RWPE2 (cell line): ENCODE measurements at regions not wholly inside any gene's neighbourhood (a gene's known extent, or its start where the extent isn't known, plus 50 kb on each side); places are given as distances from the start of the nearest gene placed in this dataset.
"Not testable (repeated sequence)": the region's sequence is repeated elsewhere in the genome, so short reads cannot be mapped to it uniquely, and the experiment has no call there.

Experiments
- ATAC-seq: fragments of 200-7000 bp; cut with Tn5 transposase; 3 replicates; pipeline ENCODE4 v1.9.1; 2021; ENCODE audit warnings: low read depth
- DNase-seq: peaks from one replicate; pipeline ENCODE4 v3.0.0-alpha.2; 2020; ENCODE audit warnings: low spot score
- H3K27ac ChIP-seq: fragments of 450-650 bp; 2 replicates; pipeline ENCODE4 v1.5.1; 2017; ENCODE audit warnings: mild to moderate bottlenecking; ENCODE audit not compliant: poor library complexity, severe bottlenecking
- H3K27me3 ChIP-seq: fragments of 250-450 bp; sonication (Bioruptor Pico); 2 replicates; pipeline ENCODE4 v1.5.1; 2021; ENCODE audit warnings: mild to moderate bottlenecking, moderate library complexity; ENCODE audit not compliant: insufficient read depth, poor library complexity, severe bottlenecking
- H3K36me3 ChIP-seq: fragments of 250-450 bp; sonication (Bioruptor Pico); 2 replicates; pipeline ENCODE4 v1.5.1; 2020; ENCODE audit warnings: low read depth, mild to moderate bottlenecking, moderate library complexity
- H3K4me1 ChIP-seq: fragments of 250-450 bp; sonication (Bioruptor Pico); 2 replicates; pipeline ENCODE4 v1.5.1; 2021; ENCODE audit warnings: mild to moderate bottlenecking, moderate library complexity; ENCODE audit not compliant: insufficient read depth, poor library complexity, severe bottlenecking
- H3K4me3 ChIP-seq: fragments of 250-450 bp; sonication (Bioruptor Pico); 2 replicates; pipeline ENCODE4 v1.5.1; 2021; ENCODE audit warnings: mild to moderate bottlenecking, moderate library complexity; ENCODE audit not compliant: severe bottlenecking
- H3K9me3 ChIP-seq: fragments of 250-450 bp; sonication (Bioruptor Pico); 2 replicates; pipeline ENCODE4 v1.5.1; 2021; ENCODE audit warnings: mild to moderate bottlenecking, moderate library complexity; ENCODE audit not compliant: severe bottlenecking
- TF ChIP-seq, protein P1 (sequence below): fragments of 450-650 bp; IDR thresholded peaks from one replicate; pipeline ENCODE4 v1.5.1; 2017; ENCODE audit warnings: mild to moderate bottlenecking, moderate library complexity; ENCODE audit not compliant: poor library complexity, severe bottlenecking

GRCh38 chr1:166692346-166692745 is 146.9 kb upstream of the POGK start:
- DNase-seq (no peak), ATAC-seq (no peak)
- Histone ChIP-seq H3K4me1 (no peaks in the 10 kb centered on the region), H3K27ac (no peak overlapping the region), H3K4me3 (no peak overlapping the region), H3K9me3 (no peaks in the 10 kb centered on the region), H3K36me3 (no peaks in the 10 kb centered on the region), H3K27me3 (no peaks in the 10 kb centered on the region)
- TF ChIP-seq, protein P1, sequence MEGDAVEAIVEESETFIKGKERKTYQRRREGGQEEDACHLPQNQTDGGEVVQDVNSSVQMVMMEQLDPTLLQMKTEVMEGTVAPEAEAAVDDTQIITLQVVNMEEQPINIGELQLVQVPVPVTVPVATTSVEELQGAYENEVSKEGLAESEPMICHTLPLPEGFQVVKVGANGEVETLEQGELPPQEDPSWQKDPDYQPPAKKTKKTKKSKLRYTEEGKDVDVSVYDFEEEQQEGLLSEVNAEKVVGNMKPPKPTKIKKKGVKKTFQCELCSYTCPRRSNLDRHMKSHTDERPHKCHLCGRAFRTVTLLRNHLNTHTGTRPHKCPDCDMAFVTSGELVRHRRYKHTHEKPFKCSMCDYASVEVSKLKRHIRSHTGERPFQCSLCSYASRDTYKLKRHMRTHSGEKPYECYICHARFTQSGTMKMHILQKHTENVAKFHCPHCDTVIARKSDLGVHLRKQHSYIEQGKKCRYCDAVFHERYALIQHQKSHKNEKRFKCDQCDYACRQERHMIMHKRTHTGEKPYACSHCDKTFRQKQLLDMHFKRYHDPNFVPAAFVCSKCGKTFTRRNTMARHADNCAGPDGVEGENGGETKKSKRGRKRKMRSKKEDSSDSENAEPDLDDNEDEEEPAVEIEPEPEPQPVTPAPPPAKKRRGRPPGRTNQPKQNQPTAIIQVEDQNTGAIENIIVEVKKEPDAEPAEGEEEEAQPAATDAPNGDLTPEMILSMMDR: no peak

DNA sequence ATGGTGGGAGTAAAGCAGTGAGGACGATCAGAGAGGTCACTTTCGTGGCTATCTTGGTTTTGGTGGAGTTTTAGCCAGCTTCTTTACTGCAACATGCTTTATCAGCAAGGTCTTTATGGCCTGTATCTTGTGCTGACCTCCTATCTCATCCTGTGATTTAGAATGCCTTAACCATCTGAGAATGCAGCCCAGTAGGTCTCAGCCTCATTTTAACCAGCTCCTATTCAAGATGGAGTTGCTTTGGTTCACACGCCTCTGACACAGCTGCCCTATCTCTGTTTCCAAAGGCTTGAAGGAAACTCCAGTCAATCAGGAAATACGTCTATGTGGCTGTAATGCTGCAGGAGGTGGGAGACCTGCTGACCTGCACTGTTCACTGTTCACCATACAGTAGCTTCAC is 146.1 kb upstream of the POGK start:
- ATAC-seq: no peak
- H3K4me3 ChIP-seq: no peak overlapping the region
- H3K27me3 ChIP-seq: no peaks in the 10 kb centered on the region
- TF ChIP-seq, protein P1: no peak
- DNase-seq: no peak
- no peaks in the 10 kb centered on the region for H3K36me3 ChIP-seq
- no peak overlapping the region for H3K27ac ChIP-seq
- H3K9me3 ChIP-seq: no peaks in the 10 kb centered on the region
- no peaks in the 10 kb centered on the region for H3K4me1 ChIP-seq

DNA sequence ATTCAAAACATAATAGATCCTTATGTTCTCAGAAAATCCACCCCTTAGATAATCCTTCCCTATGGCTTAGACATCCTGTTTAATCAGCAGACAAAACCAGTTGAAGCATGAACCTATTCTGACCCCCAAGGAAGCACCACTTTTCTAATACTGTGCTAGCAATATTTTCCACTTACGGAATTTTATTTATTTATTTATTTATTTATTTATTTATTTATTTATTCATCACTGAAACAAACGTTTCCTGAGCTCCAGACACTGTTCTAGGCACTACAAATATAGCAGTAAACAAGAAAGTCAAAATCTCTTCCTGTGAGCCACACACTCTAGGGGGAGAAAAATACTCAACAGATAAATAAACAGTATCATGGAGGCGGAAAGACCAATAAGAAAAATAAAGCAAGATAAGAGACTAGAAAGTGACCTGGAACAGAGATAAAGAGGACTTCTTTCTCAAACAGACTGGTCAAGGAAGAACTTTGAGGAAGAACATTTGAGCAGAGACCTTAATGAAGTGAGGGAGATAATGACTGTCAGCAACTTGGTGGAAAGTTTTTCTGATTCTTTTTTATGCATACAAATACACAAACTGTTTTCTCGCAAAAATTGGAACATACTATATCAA is 145.5 kb upstream of the POGK start:
- ATAC-seq (no peak), DNase-seq (no peak)
- TF ChIP-seq, protein P1: no peak
- H3K36me3 ChIP-seq: no peaks in the 10 kb centered on the region
- no peak overlapping the region for H3K4me3 ChIP-seq
- no peaks in the 10 kb centered on the region for H3K9me3 ChIP-seq
- no peaks in the 10 kb centered on the region for H3K27me3 ChIP-seq
- no peak overlapping the region for H3K27ac ChIP-seq
- no peaks in the 10 kb centered on the region for H3K4me1 ChIP-seq

- no peak overlapping the region for H3K27ac ChIP-seq
- DNase-seq (no peak), ATAC-seq (no peak)
- TF ChIP-seq, protein P1: no peak
- H3K4me3 ChIP-seq: no peak overlapping the region
- no peaks in the 10 kb centered on the region for H3K27me3 ChIP-seq
- no peaks in the 10 kb centered on the region for H3K9me3 ChIP-seq
- H3K4me1 ChIP-seq: no peaks in the 10 kb centered on the region
- no peaks in the 10 kb centered on the region for H3K36me3 ChIP-seq
These were observed 144.2 kb upstream of the POGK start for GRCh38 chr1:166695115-166695514.

DNA sequence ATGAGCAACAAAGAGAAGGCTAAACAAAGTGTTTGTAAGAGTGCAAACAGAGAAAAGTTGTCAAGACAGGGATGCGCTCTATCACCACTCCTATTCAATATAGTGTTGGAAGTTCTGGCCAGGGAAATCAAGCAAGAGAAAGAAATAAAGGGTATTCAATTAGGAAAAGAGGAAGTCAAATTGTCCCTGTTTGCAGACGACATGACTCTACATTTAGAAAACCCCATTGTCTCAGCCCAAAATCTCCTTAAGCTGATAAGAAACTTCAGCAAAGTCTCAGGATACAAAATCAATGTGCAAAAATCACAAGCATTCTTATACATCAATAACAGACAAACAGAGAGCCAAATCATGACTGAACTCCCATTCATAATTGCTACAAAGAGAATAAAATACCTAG is 143.4 kb upstream of the POGK start:
- ATAC-seq, H3K9me3 ChIP-seq, H3K4me1 ChIP-seq, H3K36me3 ChIP-seq, H3K27me3 ChIP-seq, H3K4me3 ChIP-seq, H3K27ac ChIP-seq, DNase-seq: not testable (repeated sequence)
